ENCODE measurements at regions not wholly inside any gene's neighbourhood (a gene's known extent, or its start where the extent isn't known, plus 50 kb on each side); places are given as distances from the start of the nearest gene placed in this dataset.

GRCh38 chr3:161560008-161560637 lies 63.5 kb downstream of the OTOL1 start:
- peak; percentile 44 for FAIRE-seq
- DNase-seq (ENCODE audit: insufficient read length, low spot score), result no peak
- TF ChIP-seq, protein P1, sequence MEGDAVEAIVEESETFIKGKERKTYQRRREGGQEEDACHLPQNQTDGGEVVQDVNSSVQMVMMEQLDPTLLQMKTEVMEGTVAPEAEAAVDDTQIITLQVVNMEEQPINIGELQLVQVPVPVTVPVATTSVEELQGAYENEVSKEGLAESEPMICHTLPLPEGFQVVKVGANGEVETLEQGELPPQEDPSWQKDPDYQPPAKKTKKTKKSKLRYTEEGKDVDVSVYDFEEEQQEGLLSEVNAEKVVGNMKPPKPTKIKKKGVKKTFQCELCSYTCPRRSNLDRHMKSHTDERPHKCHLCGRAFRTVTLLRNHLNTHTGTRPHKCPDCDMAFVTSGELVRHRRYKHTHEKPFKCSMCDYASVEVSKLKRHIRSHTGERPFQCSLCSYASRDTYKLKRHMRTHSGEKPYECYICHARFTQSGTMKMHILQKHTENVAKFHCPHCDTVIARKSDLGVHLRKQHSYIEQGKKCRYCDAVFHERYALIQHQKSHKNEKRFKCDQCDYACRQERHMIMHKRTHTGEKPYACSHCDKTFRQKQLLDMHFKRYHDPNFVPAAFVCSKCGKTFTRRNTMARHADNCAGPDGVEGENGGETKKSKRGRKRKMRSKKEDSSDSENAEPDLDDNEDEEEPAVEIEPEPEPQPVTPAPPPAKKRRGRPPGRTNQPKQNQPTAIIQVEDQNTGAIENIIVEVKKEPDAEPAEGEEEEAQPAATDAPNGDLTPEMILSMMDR (IDR thresholded peaks at IDR 0.05; ENCODE audit: insufficient read depth, missing control alignments), result peak; percentile 82

DNA sequence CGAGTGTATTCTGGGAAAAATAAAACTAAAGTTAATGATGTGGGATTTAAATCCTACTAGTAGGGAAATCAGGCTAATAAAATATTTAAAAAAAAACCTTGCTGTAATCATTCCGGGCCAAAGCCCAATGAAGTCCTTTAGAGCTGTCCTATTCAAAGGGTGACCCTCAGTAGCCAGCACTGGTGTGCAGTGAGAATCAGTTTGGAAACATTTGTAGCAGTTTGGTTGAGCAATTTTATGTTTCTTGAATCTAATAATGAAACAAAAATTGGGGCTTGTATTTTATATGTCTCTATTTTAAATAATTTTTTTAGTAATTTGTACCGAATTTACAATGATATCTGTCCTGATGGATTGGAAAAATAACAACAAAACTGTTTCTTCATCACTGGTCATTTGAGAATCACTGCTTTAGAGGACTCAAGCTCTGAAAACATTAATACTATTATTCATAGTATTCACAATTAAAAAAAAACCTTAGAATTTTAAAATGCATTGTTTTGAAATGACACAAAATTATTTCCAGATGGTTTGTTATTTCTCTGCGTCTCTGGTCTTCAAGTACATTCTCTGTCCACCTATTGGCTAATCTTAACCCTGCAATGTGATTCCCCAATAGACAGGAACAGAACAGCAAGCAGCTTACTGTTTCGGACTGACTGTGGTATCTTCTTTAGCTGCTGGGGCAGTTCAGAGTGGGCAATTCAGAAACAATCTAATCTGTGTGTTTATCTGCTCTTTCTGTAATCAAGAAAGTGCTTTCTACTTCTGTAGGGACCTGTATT lies 71.2 kb downstream of the OTOL1 start:
- no peak for FAIRE-seq
- TF ChIP-seq, protein P1 (IDR thresholded peaks at IDR 0.05; ENCODE audit: insufficient read depth, missing control alignments), result no peak
- DNase-seq (ENCODE audit: insufficient read length, low spot score), result no peak

GRCh38 chr3:161568671-161569070 lies 72.1 kb downstream of the OTOL1 start:
- FAIRE-seq (peak; percentile 85), DNase-seq (ENCODE audit: insufficient read length, low spot score) (no peak)
- TF ChIP-seq, protein P1 (IDR thresholded peaks at IDR 0.05; ENCODE audit: insufficient read depth, missing control alignments), result no peak

GRCh38 chr3:161571951-161572350 lies 75.3 kb downstream of the OTOL1 start:
- DNase-seq (ENCODE audit: insufficient read length, low spot score) (no peak), FAIRE-seq (no peak)
- TF ChIP-seq, protein P1 (IDR thresholded peaks at IDR 0.05; ENCODE audit: insufficient read depth, missing control alignments), result no peak

DNA sequence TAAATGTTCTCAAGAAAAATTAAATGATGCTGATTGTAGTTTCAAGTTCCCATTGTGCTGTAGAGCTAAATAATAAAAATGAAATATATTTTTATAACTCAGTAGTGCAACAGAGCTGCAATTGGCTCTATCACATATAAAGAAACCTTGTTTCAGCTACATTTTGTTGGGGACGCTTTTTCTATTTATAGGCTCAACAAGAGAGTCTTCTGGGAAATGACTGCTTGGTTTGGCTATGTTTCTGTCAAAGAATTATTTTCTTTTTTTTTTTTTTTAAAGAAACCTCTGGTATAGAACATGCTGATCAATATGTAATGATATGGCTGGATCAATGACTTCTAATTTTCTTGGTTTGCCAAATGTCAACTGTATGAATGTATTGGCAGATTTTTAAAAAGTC lies 76.5 kb downstream of the OTOL1 start:
- no peak for FAIRE-seq
- no peak for DNase-seq (ENCODE audit: insufficient read length, low spot score)
- TF ChIP-seq, protein P1 (IDR thresholded peaks at IDR 0.05; ENCODE audit: insufficient read depth, missing control alignments), result no peak

- FAIRE-seq (no peak), DNase-seq (ENCODE audit: insufficient read length, low spot score) (no peak)
- TF ChIP-seq, protein P1 (IDR thresholded peaks at IDR 0.05; ENCODE audit: insufficient read depth, missing control alignments), result no peak
Observed at GRCh38 chr3:161575901-161576300, 79.3 kb downstream of the OTOL1 start.

GRCh38 chr3:161576311-161576710 lies 79.7 kb downstream of the OTOL1 start:
- no peak for FAIRE-seq
- no peak for DNase-seq (ENCODE audit: insufficient read length, low spot score)
- TF ChIP-seq, protein P1 (IDR thresholded peaks at IDR 0.05; ENCODE audit: insufficient read depth, missing control alignments), result no peak
